ENCODE measurements at regions not wholly inside any gene's neighbourhood (a gene's known extent, or its start where the extent isn't known, plus 50 kb on each side); places are given as distances from the start of the nearest gene placed in this dataset.

DNA sequence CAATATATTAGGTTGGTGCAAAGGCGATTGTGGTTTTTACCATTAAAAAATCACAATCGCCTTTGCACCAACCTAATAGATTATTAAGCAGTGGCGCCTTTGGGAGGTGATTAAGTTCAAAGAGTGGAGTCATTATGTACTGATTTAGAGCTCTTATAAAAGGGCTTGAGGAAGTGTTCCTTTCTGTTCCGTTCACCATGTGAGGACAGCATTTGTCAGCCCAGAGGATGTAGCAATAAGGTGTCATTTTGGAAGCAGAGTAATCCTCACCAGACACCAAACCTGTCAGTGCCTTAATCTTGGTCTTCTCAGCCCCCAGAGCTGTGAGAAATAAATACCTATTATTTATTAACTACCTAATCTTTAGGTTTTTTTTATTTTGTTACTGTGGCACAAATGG is 542.1 kb upstream of the MAN1A1 start:
- DNase-seq (no peak), ATAC-seq (no peak)
- intact Hi-C loops (cut with DNase I, micrococcal nuclease), result no loop called here

DNA sequence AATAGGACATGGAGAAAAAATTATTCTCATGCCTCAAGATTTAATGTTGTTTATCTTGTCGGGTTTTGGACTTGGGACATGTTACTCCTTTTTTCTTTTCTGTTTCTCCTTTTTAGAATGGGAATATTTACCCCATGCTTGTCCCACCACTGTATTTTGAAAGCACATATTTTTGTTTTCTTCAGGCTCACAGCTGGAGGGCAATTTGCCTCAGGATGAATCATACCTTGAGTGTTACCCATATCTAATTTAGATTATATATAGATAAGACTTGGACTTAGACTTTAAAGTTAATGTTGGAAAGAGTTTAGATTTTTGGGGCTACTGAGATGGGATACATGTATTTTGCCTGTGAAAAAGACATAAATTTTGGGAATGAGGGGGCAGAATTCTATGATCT is 541.6 kb upstream of the MAN1A1 start:
- intact Hi-C loops (cut with DNase I, micrococcal nuclease), result no loop called here
- DNase-seq (no peak), ATAC-seq (no peak)

DNA sequence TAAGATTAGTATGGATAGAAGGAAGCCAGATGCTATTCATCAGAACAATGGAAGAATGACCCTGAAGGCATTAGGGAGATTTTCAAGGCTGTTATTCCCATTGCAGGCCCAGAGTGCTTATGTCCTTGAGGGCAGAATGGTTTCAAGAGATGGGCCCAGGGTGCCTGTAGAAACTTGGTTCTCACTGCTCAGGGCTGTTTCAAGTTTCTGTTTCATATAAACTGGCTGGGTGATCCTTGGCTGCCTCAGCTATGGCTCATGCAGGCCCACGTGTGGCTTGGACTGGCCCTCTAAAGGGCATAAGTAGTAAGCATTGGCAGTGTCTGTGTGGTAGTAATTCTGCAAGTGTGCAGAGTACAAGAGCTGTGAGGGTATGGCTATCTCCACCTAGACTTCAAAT is 540.9 kb upstream of the MAN1A1 start:
- intact Hi-C loops (cut with DNase I, micrococcal nuclease), result no loop called here
- no peak for ATAC-seq
- no peak for DNase-seq

DNA sequence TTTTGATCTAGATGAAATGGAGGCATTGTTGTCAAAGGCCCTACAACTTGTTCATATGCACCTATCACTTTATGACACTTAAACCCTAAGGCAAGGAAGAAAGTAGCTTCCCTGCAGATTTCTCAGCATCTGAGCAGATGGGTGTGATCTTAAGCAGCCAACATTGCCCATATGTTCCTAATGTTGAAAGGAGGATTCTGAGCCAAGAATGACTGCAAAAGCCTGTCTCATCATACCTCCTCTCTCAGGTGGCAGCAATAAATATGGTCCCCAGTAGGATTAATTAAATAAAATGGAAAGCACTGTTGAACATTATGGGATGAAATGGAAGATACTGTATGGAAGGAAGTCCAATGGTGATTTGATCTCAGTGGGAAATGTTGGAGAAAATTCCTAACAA is 538.1 kb upstream of the MAN1A1 start:
- DNase-seq, result no peak
- intact Hi-C loops (cut with DNase I, micrococcal nuclease), result no loop called here
- ATAC-seq, result no peak

DNA sequence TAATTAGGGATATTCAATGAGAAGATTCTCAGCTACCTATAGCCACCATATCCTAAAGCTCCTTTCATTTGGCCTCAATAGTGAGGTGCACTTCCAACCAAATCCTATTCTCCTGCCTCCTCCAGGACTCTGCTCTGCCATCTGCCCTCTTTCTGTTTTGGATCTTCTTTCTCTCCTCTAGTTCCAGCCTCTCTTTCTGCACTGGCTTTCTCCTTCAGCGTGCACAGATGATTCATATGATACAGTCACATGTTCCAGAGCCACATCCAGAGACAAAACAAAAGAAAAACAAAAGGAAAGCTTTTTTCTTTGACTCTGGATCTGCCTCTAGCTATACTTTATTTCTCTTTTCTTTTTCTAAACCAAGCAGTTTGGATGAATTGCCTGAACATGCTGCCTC is 531.9 kb upstream of the MAN1A1 start:
- intact Hi-C loops (cut with DNase I, micrococcal nuclease), result no loop called here
- DNase-seq (no peak), ATAC-seq (no peak)

DNA sequence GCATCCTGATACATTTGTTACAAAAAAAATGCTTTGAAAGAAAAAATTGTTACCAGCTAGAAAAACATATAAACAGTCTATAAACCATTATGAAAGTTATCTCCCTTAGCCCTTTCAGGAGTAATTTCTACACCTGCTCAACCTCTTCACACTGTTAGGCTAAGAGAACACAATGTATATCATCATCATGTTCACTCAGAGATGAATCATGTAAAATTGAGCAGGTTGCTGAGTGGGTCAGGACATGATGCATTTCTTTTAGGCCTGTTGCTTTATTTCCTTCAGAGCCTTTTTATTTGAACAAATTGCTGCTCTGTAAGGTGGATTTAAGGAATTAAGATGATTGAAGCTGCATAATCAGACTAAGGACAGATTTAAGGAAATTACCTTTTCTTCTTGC is 531.3 kb upstream of the MAN1A1 start:
- no peak for ATAC-seq
- no peak for DNase-seq
- intact Hi-C loops (cut with DNase I, micrococcal nuclease), result no loop called here

DNA sequence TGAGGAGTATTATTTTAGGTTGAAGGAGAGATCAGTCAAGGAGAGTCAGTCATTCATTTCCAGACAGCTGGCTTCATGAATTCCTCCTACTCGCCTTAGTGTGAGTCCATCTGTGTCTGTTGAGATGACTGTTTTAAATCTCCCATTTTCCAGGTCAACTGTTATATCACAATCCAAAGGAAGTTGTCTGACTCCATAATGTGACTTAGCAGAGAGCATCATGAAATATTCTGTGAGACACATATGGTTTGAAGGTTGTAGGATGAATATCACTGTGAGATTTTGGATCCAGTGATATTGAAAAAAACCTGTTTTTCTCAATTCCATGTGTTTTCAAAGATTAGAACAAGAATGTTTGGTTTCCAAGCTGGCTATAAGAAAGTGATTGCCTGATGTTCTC is 530.2 kb upstream of the MAN1A1 start:
- ATAC-seq, result no peak
- DNase-seq, result no peak
- intact Hi-C loops (cut with DNase I, micrococcal nuclease), result no loop called here

DNA sequence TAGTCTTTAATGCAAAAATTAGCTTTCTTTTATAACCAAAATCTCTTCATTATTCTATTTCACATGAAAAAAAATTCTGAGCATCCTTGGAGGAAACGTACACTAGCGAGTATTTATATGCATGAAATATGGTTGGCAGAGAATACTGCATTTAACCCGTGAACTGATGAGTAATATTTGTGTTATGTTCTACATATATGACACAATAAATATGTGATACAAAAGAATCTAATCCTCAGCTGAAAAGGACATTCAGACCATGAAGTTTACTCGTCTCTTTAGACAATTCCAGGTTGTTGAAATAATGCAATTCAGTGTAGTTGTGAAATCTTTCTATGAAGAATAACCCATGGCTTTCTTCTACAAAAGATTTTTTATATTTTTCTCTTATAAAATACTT is 524.8 kb upstream of the MAN1A1 start:
- ATAC-seq, result no peak
- no peak for DNase-seq
- intact Hi-C loops (cut with DNase I, micrococcal nuclease), result no loop called here

DNA sequence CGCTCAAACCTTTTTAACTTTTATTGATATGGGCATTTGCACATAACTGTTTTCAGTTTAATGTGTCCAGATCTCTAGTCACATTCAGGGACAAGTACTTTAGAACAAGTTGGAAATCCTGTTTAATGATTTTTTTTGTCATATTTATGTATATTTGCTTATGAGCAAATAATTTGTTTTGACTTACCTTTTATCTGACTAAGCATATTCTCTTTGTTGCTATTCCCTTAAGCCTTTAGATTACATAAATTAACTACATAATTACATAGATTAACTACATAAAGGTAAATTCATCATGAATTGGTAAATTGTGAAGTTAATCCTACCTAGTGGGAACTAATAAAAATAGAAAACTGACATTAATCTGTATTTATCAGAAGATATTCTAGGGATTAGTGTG is 523.5 kb upstream of the MAN1A1 start:
- no peak for ATAC-seq
- DNase-seq, result no peak
- intact Hi-C loops (cut with DNase I, micrococcal nuclease), result no loop called here

DNA sequence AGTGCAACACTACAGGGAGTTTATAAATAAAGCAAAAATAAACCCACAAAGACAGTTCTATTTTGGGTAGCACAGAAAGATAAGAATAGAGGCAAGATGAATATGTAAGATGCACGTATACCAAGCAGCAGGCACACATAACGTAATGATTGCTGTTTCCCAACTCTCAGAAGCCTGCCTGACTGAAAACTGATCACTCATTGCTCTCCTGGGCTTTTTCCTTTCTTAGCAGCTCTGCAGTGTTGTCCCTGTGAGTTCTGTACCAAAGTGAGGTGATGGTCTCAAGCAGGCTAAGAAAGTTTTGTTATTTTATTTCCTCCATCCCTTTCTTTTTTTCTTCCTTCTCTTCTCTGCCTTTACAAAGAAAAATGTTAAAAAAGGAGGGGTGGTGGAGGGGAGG is 522.0 kb upstream of the MAN1A1 start:
- ATAC-seq (no peak), DNase-seq (no peak)
- intact Hi-C loops (cut with DNase I, micrococcal nuclease), result no loop called here

DNA sequence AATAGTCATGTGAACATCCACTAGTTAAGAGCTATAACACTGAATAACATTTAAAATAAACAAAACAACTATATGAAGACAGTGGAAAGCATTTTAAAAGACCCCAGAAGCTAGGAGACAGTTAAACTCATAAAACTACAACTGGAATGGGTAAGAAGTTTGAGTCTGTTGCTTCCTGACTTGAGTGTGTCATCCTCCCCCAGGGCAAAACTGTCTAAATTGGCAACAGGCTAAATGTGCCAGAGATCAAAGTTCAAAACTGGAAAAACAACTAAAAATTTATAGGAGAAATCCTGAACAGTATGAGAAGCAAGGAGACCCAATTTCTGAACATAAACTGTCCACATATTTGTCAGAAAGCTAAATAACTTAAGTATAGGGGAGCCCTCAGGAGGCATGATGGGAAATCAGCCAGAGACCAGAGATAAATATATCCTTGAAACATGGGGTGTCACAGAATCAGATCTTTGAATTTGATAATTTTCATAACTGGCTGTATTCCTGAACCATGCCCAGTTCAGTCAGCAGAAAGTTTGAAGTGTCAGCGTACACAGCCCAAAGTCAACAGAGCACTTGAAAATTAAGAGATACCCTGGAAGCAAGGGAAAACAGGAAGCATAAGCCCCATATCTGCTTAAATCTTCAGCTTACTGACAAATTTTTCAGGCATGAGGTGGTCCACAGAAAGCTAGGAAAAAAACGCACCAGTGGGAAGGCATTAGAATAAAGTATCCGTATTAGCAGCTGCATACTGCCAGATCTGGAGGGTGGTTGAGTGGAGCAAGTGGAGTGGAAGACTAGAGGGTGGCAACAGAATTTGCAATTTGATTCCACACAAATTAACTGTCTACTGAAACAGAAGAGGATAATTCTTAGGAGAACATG is 516.1 kb upstream of the MAN1A1 start:
- intact Hi-C loops (cut with DNase I, micrococcal nuclease), result no loop called here
- ATAC-seq (no peak), DNase-seq (no peak)

DNA sequence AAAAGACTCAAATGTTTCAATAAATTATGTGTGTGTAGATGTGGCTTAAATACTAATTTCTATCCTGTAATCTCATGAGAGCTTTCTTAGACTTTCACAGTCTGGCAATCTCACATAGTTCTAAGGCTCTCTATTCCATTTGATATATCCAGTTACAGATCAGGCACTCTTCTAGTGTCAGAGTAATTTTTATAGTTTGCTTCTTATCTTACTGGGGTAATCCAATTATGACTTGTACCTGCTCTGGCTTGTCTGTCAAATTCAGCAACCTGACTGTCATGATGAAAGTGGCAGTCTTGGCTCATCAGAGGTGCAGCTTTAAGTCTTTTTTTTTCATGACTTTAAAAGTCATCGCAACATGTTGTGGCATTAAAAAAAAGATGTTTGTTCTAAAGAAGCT is 513.2 kb upstream of the MAN1A1 start:
- DNase-seq, result no peak
- ATAC-seq, result no peak
- intact Hi-C loops (cut with DNase I, micrococcal nuclease), result no loop called here

DNA sequence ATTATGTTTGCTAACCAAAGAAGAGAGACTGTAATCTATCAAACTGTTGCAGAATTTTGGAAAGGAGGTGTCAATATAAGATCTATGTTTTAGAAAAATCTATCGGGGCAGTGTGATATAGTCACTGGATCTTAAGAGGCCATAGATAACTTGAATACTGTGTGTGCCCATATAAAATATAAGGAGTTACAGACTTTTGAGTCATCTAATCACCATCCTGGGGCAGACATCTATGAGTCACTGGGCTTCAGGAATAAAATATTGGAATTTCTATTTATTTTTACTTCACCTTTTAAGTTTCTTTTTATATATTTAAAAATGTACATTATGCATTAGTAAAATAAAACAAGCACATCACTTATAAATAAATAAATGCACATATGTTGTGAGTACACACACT is 509.3 kb upstream of the MAN1A1 start:
- intact Hi-C loops (cut with DNase I, micrococcal nuclease), result no loop called here
- ATAC-seq, result no peak

DNA sequence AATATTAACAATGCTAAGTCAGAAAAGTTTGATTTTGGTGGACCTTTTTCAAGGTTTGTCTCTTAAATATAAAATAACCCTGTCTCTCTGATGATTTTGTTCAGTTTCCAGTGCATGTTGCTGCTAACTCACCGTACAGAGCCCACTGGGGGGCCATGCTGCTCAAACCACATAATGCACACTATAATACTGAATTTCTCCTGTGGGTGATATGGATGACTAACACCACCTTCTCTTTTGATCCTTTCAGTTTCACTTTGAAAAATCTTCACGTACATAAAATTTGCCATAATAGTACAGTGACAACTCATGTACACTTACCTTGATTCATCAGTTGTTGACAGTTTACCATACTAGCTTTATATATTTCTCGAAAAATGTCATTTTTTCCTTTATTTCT is 506.6 kb upstream of the MAN1A1 start:
- DNase-seq, result no peak
- intact Hi-C loops (cut with DNase I, micrococcal nuclease), result no loop called here
- ATAC-seq, result no peak

More for the DNA sequence above, 509.3 kb upstream of the MAN1A1 start:
- DNase-seq, result no peak

DNA sequence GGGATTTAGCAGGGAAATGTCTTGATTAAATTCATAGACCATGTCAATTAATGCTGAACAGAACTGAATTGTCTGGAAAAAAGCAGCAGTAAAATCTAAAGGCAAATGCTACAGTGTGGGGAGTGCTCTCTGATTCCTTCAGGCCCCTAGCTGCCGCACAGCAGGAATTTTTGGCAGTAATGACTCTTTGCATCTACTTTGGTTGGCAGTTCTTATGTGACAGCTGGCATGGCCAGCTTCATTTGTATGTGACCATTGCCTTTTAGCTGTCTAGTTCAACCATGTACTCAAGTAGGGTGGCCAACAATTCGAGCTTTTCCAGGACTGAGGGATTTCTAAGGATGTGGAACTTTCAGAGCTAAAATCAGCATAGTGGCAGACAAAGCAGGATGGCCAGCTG is 499.1 kb upstream of the MAN1A1 start:
- ATAC-seq, result no peak
- intact Hi-C loops (cut with DNase I, micrococcal nuclease), result no loop called here
- DNase-seq, result no peak

DNA sequence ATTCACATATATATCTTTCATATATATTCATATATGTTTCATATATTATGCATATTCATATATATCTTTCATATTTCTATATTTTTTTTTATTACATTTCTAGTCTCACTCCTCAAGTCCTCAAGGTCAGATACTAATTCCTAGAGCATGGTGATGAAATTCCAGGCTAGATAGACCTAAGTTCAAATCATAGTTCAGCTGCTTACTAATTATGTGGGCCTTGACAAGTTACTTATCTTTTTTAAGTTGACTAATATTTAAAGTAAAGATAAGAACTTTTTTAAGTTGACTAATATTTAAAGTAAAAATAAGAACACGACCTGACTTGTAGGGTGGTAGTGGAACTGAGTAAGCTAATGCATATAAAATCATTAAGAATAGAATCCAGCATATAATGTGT is 495.6 kb upstream of the MAN1A1 start:
- intact Hi-C loops (cut with DNase I, micrococcal nuclease), result no loop called here
- DNase-seq (no peak), ATAC-seq (no peak)

DNA sequence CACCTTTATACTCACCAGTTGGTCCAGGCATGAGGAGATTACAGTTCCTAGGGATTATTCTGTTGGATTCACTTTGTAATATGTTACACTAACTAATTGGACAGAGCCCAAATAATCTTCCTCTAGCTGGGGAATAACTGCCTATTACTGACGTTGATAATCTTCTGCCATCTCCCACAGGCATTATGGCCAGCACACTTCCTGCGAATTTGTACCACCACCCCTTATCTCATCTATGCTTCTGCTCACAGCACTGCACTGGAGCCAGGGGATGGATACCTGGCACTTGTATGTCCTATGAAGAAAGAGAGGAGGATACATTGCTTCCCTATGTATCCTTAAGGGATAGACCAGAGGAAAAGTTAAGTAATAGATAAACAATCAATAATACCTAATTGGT is 494.8 kb upstream of the MAN1A1 start:
- intact Hi-C loops (cut with DNase I, micrococcal nuclease), result no loop called here
- ATAC-seq, result no peak
- DNase-seq, result no peak

DNA sequence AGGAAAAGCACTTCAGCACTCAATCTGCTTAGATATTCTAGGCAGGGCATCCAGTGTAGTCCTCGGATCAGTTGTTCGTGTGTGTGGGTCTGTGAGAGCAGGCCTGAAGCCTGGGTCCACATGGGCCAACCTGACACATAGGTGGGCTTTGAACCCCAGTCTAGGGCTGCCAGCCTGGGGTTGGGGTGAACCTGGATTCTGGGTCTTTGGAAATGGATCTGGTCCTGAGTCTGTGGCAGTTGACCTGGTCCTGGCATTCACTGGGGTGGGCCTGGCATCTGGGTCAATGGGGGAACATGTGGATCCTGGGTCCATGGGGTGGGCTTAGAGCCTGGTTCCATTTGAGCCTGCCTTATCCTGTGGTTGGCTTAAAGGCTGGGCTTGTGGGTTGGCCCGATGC is 492.6 kb upstream of the MAN1A1 start:
- intact Hi-C loops (cut with DNase I, micrococcal nuclease), result no loop called here
- ATAC-seq, result no peak
- DNase-seq, result no peak

DNA sequence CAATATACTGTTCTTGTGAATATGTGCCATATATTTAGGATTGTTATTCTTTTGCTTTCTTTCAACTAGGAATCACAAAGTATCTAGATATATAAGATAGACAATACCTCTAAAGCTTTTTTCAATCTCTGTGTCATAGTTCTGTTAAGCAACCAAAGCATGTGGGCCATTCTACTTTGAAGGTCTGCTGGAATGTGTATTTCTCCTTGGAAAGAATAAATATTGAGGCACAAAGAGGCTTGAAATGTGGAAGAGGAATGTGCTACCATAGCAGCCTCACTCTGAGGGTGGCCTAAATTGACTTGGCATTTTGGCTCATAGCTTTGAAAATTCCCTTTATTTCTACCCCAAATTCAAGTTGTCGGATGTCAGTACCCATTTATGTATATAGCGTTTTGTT is 488.5 kb upstream of the MAN1A1 start:
- intact Hi-C loops (cut with DNase I, micrococcal nuclease), result no loop called here
- ATAC-seq, result no peak
- no peak for DNase-seq

DNA sequence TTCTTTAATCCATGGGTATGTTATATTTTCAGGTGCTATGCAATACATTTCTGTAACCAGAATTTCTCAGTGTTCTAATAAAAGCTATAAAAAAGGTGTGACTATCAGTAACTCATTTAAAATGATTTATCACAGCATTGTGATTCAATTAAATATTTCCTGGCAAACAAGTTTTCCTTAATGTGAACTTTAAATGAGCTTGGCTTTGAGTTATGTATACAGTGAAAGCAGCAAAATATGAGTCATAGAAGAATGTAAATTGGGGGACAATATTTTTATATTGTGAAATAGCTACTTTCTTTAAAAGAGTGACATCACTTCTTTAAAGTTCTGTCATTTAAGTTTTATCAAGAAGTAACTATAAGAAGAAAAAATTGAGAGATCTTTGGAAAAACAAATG is 484.9 kb upstream of the MAN1A1 start:
- DNase-seq (no peak), ATAC-seq (no peak)
- intact Hi-C loops (cut with DNase I, micrococcal nuclease), result no loop called here

DNA sequence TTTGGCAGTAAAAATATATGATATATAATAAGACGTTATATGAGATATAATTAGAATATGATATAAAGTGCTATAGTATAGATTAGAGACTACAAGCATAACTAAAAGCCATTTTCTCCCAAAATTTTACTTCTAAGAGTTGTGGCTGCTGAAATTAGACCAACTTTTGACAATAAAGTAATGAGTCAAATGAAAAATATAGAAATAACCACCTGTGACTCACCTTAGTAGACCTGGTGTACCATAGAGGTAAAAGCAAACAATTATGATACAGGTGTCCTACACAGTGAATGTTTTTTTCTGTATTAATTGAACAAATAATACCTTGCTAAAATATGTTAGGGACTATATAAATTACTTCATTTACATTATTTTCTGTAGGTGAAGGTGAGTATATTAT is 482.9 kb upstream of the MAN1A1 start:
- ATAC-seq (no peak), DNase-seq (no peak)
- intact Hi-C loops (cut with DNase I, micrococcal nuclease), result no loop called here
